Erythroblast (primary cell): ENCODE measurements at regions not wholly inside any gene's neighbourhood (a gene's known extent, or its start where the extent isn't known, plus 50 kb on each side); places are given as distances from the start of the nearest gene placed in this dataset.

Experiments
- DNase-seq, 2 experiments: peaks; one replicate each; lab custom pipeline; 2025; lab: John Stamatoyannopoulos, UW
- GATA1 ChIP-seq: IDR thresholded peaks from 2 replicates; pipeline ENCODE4 v1.6.1; 2011; ENCODE audit warnings: low read depth, mild to moderate bottlenecking, control low read depth, low read length, moderate library complexity
- POLR2A ChIP-seq: IDR thresholded peaks from 2 replicates; pipeline ENCODE4 v1.6.1; 2011; ENCODE audit warnings: mild to moderate bottlenecking, low read length

- no peak for DNase-seq
- TF ChIP-seq GATA1 (no peak), POLR2A (no peak)
Observed at GRCh38 chr6:165956874-165957273, 210.8 kb downstream of the TBXT start.

GRCh38 chr6:165952514-165952913 is 215.1 kb downstream of the TBXT start:
- no peak for DNase-seq
- TF ChIP-seq POLR2A (no peak), GATA1 (no peak)

- DNase-seq = no peak
- no peak for TF ChIP-seq POLR2A
- no peak for TF ChIP-seq GATA1
Observed at GRCh38 chr6:165950316-165950715, 217.3 kb downstream of the TBXT start.

GRCh38 chr6:165949324-165949723 is 218.3 kb downstream of the TBXT start:
- DNase-seq = no peak
- TF ChIP-seq GATA1 (no peak), POLR2A (no peak)

GRCh38 chr6:165944002-165944466 is 223.6 kb downstream of the TBXT start:
- TF ChIP-seq POLR2A = no peak
- no peak for TF ChIP-seq GATA1

GRCh38 chr6:165941786-165942185 is 225.9 kb downstream of the TBXT start:
- no peak for TF ChIP-seq GATA1
- TF ChIP-seq POLR2A = no peak
- DNase-seq = no peak

More at GRCh38 chr6:165944002-165944466, 223.6 kb downstream of the TBXT start:
- DNase-seq = no peak

- DNase-seq = no peak
- TF ChIP-seq GATA1 (no peak), POLR2A (no peak)
Observed at GRCh38 chr6:165941249-165941775, 226.3 kb downstream of the TBXT start.

GRCh38 chr6:165940366-165940765 is 227.3 kb downstream of the TBXT start:
- no peak for DNase-seq
- TF ChIP-seq GATA1 = no peak
- TF ChIP-seq POLR2A = no peak

- TF ChIP-seq POLR2A = no peak
- TF ChIP-seq GATA1 = no peak
- DNase-seq = no peak
Observed at GRCh38 chr6:165939601-165940290, 227.9 kb downstream of the TBXT start.

- no peak for TF ChIP-seq GATA1
- TF ChIP-seq POLR2A = no peak
- no peak for DNase-seq
Observed at GRCh38 chr6:165939047-165939446, 228.6 kb downstream of the TBXT start.

- no peak for TF ChIP-seq POLR2A
- TF ChIP-seq GATA1 = no peak
- no peak for DNase-seq
Observed at GRCh38 chr6:165937564-165938358, 229.9 kb downstream of the TBXT start.

GRCh38 chr6:165936660-165937059 is 231.0 kb downstream of the TBXT start:
- no peak for DNase-seq
- TF ChIP-seq POLR2A (no peak), GATA1 (no peak)

GRCh38 chr6:165936096-165936495 is 231.6 kb downstream of the TBXT start:
- no peak for DNase-seq
- TF ChIP-seq POLR2A (no peak), GATA1 (no peak)

GRCh38 chr6:165931675-165932074 is 236.0 kb downstream of the TBXT start:
- no peak for DNase-seq

More at GRCh38 chr6:165931675-165932074, 236.0 kb downstream of the TBXT start:
- no peak for TF ChIP-seq GATA1
- no peak for TF ChIP-seq POLR2A
